Sigmoid colon (tissue), 6 donors: ENCODE measurements at regions not wholly inside any gene's neighbourhood (a gene's known extent, or its start where the extent isn't known, plus 50 kb on each side); places are given as distances from the start of the nearest gene placed in this dataset.

Experiments
- DNase-seq: peaks from one replicate; pipeline ENCODE4 v3.0.0-alpha.2; 2019
- H3K27ac ChIP-seq, 4 donors: fragments of 200-600 bp; sonication (generic); one replicate each; pipeline ENCODE4 v1.5.1; 2016 to 2019; ENCODE audit warnings: mild to moderate bottlenecking in 1 of 4
- H3K27me3 ChIP-seq, 3 donors: fragments of 200-600 bp; sonication (generic); one replicate each; pipeline ENCODE4 v1.5.1; 2019; ENCODE audit warnings: mild to moderate bottlenecking in 1 of 3
- H3K36me3 ChIP-seq, 4 donors: fragments of 200-600 bp; sonication (generic); one replicate each; pipeline ENCODE4 v1.5.1; 2016 to 2019
- H3K4me1 ChIP-seq, 4 donors: fragments of 200-600 bp; sonication (generic); one replicate each; pipeline ENCODE4 v1.5.1; 2017 to 2019
- H3K4me3 ChIP-seq, 4 donors: fragments of 200-600 bp; sonication (generic); one replicate each; pipeline ENCODE4 v1.5.1; 2017 to 2019; ENCODE audit warnings: mild to moderate bottlenecking in 2 of 4, moderate library complexity in 1 of 4
- H3K9me3 ChIP-seq, 4 donors: fragments of 200-600 bp in 3 of 4; sonication (generic) in 3 of 4; one replicate each; pipeline versions ENCODE4 v1.5.1 to v1.6.1; 2013 to 2019
- EP300 ChIP-seq, 4 donors: sonication (generic); formaldehyde crosslinking; IDR thresholded peaks; one replicate each; pipeline ENCODE4 v1.6.1; 2017; ENCODE audit warnings: antibody characterized with exemption in 4 of 4
- POLR2A ChIP-seq, 2 donors: fragments of 450-650 bp; IDR thresholded peaks; one replicate each; pipeline ENCODE4 v1.6.1; 2016; ENCODE audit warnings: antibody characterized with exemption in 2 of 2, mild to moderate bottlenecking in 2 of 2, moderate library complexity in 2 of 2
- POLR2AphosphoS5 ChIP-seq, 4 donors: sonication (generic); formaldehyde crosslinking; IDR thresholded peaks; one replicate each; pipeline ENCODE4 v1.6.1; 2017; ENCODE audit warnings: antibody characterized with exemption in 4 of 4
- WGBS, 2 donors: extraction: QIAGEN DNeasy Blood & Tissue Kit; methylation state at CpG; one replicate each; pipeline ENCODE4 v1.1.7; 2013; 5-methylcytosine and 5-hydroxymethylcytosine counted together
- intact Hi-C: fragments of 100-400 bp; cut with DNase I; formaldehyde crosslinking; loops from one replicate; pipeline ENCODE4 v1.15.1; 2023
- TF ChIP-seq, protein P1 (sequence below), 4 experiments: fragments of 450-650 bp in 3 of 4; fragments of 200-600 bp in 1 of 4; IDR thresholded peaks; one replicate each; pipeline ENCODE4 v1.5.1; 2016 to 2019; ENCODE audit warnings: antibody characterized with exemption in 4 of 4, mild to moderate bottlenecking in 3 of 4, moderate library complexity in 2 of 4
- donor health status: healthy with polysubstance abuse.
- donor health status: healthy.

DNA sequence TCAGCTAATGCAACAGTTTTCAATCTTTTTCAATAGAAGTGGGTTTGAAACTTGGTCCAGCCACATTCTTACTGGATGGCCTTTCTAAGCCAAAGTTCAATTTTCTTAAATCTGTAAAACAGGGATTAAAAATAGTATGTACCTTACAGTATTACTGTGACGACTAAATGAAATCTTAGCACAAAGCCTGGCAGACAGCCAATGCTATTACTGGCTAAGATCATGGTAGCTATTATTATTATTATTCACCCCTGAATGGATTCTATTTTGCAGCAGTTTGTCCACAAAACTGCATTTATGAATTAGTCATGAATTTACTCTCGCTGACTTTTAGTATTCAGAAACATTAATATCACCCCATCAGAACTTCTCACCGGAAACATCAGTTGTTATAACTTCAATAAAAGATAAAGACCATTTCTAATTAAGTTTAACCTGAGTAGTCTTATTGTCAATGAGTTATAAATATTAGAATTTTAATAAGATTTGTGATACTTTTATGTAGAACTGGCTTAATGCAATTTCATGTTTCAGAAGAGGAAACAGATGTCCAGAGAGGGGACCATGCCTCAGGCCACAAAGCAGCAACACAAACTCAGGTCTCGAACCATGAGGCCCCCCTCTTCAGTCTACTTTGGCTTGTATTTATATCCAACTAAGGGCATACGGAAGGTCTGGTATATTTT lies 468.2 kb downstream of the ARHGEF28 start:
- Histone ChIP-seq H3K4me1 (peaks cover 0 to 7% (median 2%) of the 10 kb centered on the region in 4 donors), H3K4me3 (no peak overlapping the region), H3K9me3 (no peaks in the 10 kb centered on the region), H3K36me3 (no peaks in the 10 kb centered on the region), H3K27ac (no peak overlapping the region), H3K27me3 (no peaks in the 10 kb centered on the region)
- intact Hi-C loops, result no loop called here
- TF ChIP-seq POLR2A (IDR thresholded peaks at IDR 0.05) (no peak), EP300 (IDR thresholded peaks at IDR 0.05) (no peak), POLR2AphosphoS5 (IDR thresholded peaks at IDR 0.05) (no peak)
- TF ChIP-seq, protein P1, sequence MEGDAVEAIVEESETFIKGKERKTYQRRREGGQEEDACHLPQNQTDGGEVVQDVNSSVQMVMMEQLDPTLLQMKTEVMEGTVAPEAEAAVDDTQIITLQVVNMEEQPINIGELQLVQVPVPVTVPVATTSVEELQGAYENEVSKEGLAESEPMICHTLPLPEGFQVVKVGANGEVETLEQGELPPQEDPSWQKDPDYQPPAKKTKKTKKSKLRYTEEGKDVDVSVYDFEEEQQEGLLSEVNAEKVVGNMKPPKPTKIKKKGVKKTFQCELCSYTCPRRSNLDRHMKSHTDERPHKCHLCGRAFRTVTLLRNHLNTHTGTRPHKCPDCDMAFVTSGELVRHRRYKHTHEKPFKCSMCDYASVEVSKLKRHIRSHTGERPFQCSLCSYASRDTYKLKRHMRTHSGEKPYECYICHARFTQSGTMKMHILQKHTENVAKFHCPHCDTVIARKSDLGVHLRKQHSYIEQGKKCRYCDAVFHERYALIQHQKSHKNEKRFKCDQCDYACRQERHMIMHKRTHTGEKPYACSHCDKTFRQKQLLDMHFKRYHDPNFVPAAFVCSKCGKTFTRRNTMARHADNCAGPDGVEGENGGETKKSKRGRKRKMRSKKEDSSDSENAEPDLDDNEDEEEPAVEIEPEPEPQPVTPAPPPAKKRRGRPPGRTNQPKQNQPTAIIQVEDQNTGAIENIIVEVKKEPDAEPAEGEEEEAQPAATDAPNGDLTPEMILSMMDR (IDR thresholded peaks at IDR 0.05), result no peak
- 80 to 82% methylated on average over 5 of the region's 5 CpGs for WGBS, 2 donors
- no peak for DNase-seq

DNA sequence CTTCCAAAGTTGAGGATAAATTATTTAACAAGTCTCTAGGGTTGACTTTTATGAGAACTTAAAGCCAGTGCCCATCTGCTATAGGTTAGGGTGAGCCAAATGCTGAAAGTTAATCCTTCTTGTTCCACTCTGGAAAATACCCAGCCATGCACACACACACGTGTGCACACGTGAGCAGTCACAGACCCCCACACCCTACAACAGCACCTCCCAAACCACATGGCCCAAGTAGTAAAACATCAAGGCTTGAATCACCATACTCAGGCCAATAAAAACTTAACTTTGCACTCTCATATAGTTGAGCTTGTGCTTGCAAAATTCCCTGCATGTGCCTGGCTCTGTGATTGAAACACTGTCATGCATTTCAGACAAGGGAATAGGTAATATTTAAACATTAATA lies 467.6 kb downstream of the ARHGEF28 start:
- intact Hi-C loops, result no loop called here
- Histone ChIP-seq H3K9me3 (no peaks in the 10 kb centered on the region), H3K36me3 (no peaks in the 10 kb centered on the region), H3K27ac (no peak overlapping the region), H3K4me1 (peaks cover 0 to 7% (median 2%) of the 10 kb centered on the region in 4 donors), H3K27me3 (no peaks in the 10 kb centered on the region), H3K4me3 (no peak overlapping the region)
- 10 to 65% methylated on average over 2 of the region's 2 CpGs for WGBS, 2 donors
- no peak for DNase-seq
- no peak for TF ChIP-seq EP300 (IDR thresholded peaks at IDR 0.05)
- no peak for TF ChIP-seq POLR2A (IDR thresholded peaks at IDR 0.05)
- TF ChIP-seq, protein P1 (IDR thresholded peaks at IDR 0.05), result no peak
- no peak for TF ChIP-seq POLR2AphosphoS5 (IDR thresholded peaks at IDR 0.05)

DNA sequence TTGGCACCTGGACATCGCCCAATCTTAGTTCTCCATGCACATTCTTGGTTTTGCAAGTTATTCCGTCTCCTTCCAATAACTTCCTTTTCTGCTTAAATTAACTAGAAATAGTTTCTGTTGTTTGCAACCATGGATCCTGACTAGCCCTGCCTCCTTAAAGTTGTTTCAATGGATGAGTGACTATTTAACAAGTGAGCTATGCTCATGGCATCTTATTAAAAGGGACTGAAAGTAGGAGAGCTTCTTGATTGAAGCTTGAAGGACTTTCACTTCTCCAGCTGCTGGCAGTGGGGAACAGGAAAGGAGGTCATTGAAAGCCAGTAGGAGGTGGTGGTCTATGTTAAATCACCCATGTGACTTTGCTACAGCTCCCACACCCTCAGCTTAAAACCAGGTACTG lies 466.8 kb downstream of the ARHGEF28 start:
- Histone ChIP-seq H3K27ac (no peak overlapping the region), H3K4me1 (peaks cover 0 to 7% (median 2%) of the 10 kb centered on the region in 4 donors), H3K9me3 (no peaks in the 10 kb centered on the region), H3K27me3 (no peaks in the 10 kb centered on the region), H3K4me3 (no peak overlapping the region), H3K36me3 (no peaks in the 10 kb centered on the region)
- intact Hi-C loops, result no loop called here
- WGBS, 2 donors, result 92 to 97% methylated on average over 2 of the region's 2 CpGs
- TF ChIP-seq POLR2AphosphoS5 (IDR thresholded peaks at IDR 0.05), result no peak
- TF ChIP-seq, protein P1 (IDR thresholded peaks at IDR 0.05), result no peak
- no peak for TF ChIP-seq EP300 (IDR thresholded peaks at IDR 0.05)
- no peak for TF ChIP-seq POLR2A (IDR thresholded peaks at IDR 0.05)
- DNase-seq, result no peak

DNA sequence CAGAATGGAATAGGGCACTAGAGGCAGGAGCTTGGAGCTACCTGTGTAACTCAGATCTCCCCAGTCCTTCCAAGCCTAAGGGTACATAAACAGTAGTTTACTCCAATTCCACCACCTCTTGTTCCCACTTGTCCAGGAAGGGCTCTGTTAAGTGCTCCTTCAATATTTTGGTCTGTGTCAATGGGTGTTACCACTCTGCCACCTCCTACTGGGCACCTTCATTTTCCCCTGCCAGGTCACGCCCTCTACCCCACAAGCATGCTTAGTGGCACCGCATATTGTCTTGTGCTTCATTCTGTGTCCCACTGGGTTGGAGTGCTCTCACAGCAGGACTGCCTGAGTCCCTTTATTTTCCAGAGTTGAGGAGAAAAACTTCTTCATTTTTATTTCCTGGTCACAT lies 459.8 kb downstream of the ARHGEF28 start:
- TF ChIP-seq POLR2A (IDR thresholded peaks at IDR 0.05), result no peak
- Histone ChIP-seq H3K36me3 (no peaks in the 10 kb centered on the region), H3K9me3 (no peaks in the 10 kb centered on the region), H3K27ac (no peak overlapping the region), H3K4me1 (peaks cover 0 to 17% (median 6%) of the 10 kb centered on the region in 4 donors), H3K4me3 (no peak overlapping the region), H3K27me3 (no peaks in the 10 kb centered on the region)
- 91 to 96% methylated on average over 2 of the region's 2 CpGs for WGBS, 2 donors
- intact Hi-C loops, result no loop called here
- no peak for DNase-seq

DNA sequence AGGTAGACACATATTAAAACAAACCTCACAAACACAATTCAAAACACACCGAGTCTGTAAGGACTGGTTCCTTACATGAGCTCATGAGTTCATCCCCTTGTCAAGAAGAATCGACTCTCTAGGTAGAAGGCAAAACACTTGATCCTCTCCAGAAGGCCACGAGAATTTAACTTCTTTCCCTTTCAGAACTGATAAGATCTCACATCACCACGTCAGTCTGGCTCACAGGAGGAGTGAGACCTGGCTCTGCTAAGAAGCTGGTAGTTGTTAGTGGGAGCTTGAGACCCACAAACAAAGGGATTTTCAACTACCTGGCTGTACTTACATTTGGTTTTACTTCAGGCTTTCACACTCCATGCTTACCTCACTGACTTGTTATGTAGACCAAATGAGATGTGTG lies 459.2 kb downstream of the ARHGEF28 start:
- Histone ChIP-seq H3K27me3 (no peaks in the 10 kb centered on the region), H3K27ac (no peak overlapping the region), H3K4me3 (no peak overlapping the region), H3K9me3 (no peaks in the 10 kb centered on the region), H3K4me1 (peaks cover 0 to 17% (median 6%) of the 10 kb centered on the region in 4 donors), H3K36me3 (no peaks in the 10 kb centered on the region)
- TF ChIP-seq, protein P1 (IDR thresholded peaks at IDR 0.05), result no peak
- TF ChIP-seq POLR2AphosphoS5 (IDR thresholded peaks at IDR 0.05) (no peak), EP300 (IDR thresholded peaks at IDR 0.05) (no peak), POLR2A (IDR thresholded peaks at IDR 0.05) (no peak)
- intact Hi-C loops, result no loop called here
- no peak for DNase-seq
- WGBS, 2 donors, result 54 to 86% methylated on average over 4 of the region's 4 CpGs
